WTC11 (cell line): ENCODE measurements at regions not wholly inside any gene's neighbourhood (a gene's known extent, or its start where the extent isn't known, plus 50 kb on each side); places are given as distances from the start of the nearest gene placed in this dataset.

Source experiments
- E2F1 ChIP-seq: sonication (generic); formaldehyde crosslinking; IDR thresholded peaks from 2 replicates; pipeline ENCODE4 v1.8.0; 2022; ENCODE audit warnings: mild to moderate bottlenecking, missing genetic modification reagents
- ESRRA ChIP-seq: sonication (generic); formaldehyde crosslinking; IDR thresholded peaks from 2 replicates; pipeline ENCODE4 v1.8.1; 2022; ENCODE audit warnings: mild to moderate bottlenecking, missing genetic modification reagents, borderline replicate concordance
- ETV6 ChIP-seq: sonication (generic); formaldehyde crosslinking; IDR thresholded peaks from 2 replicates; pipeline ENCODE4 v1.8.1; 2022; ENCODE audit warnings: mild to moderate bottlenecking, missing genetic modification reagents
- FOXP1 ChIP-seq: sonication (generic); formaldehyde crosslinking; IDR thresholded peaks from 2 replicates; pipeline ENCODE4 v1.8.0; 2022; ENCODE audit warnings: missing genetic modification reagents, mild to moderate bottlenecking, moderate library complexity, borderline replicate concordance
- GRHL2 ChIP-seq: fragments of 250-450 bp; sonication (Bioruptor Pico); IDR thresholded peaks from 2 replicates; pipeline ENCODE4 v1.8.0; 2022; ENCODE audit warnings: mild to moderate bottlenecking, moderate library complexity; ENCODE audit not compliant: insufficient replicate concordance, severe bottlenecking
- JUN ChIP-seq: sonication (generic); formaldehyde crosslinking; IDR thresholded peaks from 2 replicates; pipeline ENCODE4 v1.8.0; 2023; ENCODE audit warnings: mild to moderate bottlenecking, missing genetic modification reagents
- MXD4 ChIP-seq: fragments of 250-450 bp; sonication (Bioruptor Pico); IDR thresholded peaks from 2 replicates; pipeline ENCODE4 v1.8.0; 2021; ENCODE audit warnings: mild to moderate bottlenecking, moderate library complexity, borderline replicate concordance
- NR2C2 ChIP-seq: sonication (generic); formaldehyde crosslinking; IDR thresholded peaks from 2 replicates; pipeline ENCODE4 v1.8.0; 2022; ENCODE audit warnings: mild to moderate bottlenecking, missing genetic modification reagents
- NR3C1 ChIP-seq: sonication (generic); formaldehyde crosslinking; conservative IDR thresholded peaks from 2 replicates; pipeline ENCODE4 v1.8.1; 2023; ENCODE audit warnings: low read depth, mild to moderate bottlenecking, missing genetic modification reagents
- USF2 ChIP-seq: sonication (generic); formaldehyde crosslinking; IDR thresholded peaks from 2 replicates; pipeline ENCODE4 v1.8.1; 2023; ENCODE audit warnings: mild to moderate bottlenecking, missing genetic modification reagents, moderate library complexity
- TF ChIP-seq, protein P1 (sequence below): fragments of 200-600 bp; IDR thresholded peaks from 2 replicates; pipeline ENCODE4 v1.8.0; 2022; ENCODE audit warnings: antibody characterized with exemption
- TF ChIP-seq, protein P2 (sequence below): sonication (generic); formaldehyde crosslinking; IDR thresholded peaks from 2 replicates; pipeline ENCODE4 v1.8.1; 2023; ENCODE audit warnings: mild to moderate bottlenecking, missing genetic modification reagents
- TF ChIP-seq, protein P3 (sequence below): sonication (generic); formaldehyde crosslinking; IDR thresholded peaks from 2 replicates; pipeline ENCODE4 v1.8.0; 2023; ENCODE audit warnings: missing genetic modification reagents

- TF ChIP-seq, protein P1, sequence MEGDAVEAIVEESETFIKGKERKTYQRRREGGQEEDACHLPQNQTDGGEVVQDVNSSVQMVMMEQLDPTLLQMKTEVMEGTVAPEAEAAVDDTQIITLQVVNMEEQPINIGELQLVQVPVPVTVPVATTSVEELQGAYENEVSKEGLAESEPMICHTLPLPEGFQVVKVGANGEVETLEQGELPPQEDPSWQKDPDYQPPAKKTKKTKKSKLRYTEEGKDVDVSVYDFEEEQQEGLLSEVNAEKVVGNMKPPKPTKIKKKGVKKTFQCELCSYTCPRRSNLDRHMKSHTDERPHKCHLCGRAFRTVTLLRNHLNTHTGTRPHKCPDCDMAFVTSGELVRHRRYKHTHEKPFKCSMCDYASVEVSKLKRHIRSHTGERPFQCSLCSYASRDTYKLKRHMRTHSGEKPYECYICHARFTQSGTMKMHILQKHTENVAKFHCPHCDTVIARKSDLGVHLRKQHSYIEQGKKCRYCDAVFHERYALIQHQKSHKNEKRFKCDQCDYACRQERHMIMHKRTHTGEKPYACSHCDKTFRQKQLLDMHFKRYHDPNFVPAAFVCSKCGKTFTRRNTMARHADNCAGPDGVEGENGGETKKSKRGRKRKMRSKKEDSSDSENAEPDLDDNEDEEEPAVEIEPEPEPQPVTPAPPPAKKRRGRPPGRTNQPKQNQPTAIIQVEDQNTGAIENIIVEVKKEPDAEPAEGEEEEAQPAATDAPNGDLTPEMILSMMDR = no peak
- TF ChIP-seq, protein P2, sequence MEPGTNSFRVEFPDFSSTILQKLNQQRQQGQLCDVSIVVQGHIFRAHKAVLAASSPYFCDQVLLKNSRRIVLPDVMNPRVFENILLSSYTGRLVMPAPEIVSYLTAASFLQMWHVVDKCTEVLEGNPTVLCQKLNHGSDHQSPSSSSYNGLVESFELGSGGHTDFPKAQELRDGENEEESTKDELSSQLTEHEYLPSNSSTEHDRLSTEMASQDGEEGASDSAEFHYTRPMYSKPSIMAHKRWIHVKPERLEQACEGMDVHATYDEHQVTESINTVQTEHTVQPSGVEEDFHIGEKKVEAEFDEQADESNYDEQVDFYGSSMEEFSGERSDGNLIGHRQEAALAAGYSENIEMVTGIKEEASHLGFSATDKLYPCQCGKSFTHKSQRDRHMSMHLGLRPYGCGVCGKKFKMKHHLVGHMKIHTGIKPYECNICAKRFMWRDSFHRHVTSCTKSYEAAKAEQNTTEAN (CRISPR knock-in tag) = no peak
- TF ChIP-seq ETV6 (CRISPR knock-in tag) = no peak
- no peak for TF ChIP-seq FOXP1 (CRISPR knock-in tag)
- TF ChIP-seq USF2 = no peak
- TF ChIP-seq NR3C1 (CRISPR knock-in tag) = no peak
- no peak for TF ChIP-seq JUN (CRISPR knock-in tag)
- TF ChIP-seq E2F1 (CRISPR knock-in tag) = no peak
- TF ChIP-seq GRHL2 (CRISPR knock-in tag) = no peak
- no peak for TF ChIP-seq NR2C2
- TF ChIP-seq MXD4 = no peak
- TF ChIP-seq, protein P3, sequence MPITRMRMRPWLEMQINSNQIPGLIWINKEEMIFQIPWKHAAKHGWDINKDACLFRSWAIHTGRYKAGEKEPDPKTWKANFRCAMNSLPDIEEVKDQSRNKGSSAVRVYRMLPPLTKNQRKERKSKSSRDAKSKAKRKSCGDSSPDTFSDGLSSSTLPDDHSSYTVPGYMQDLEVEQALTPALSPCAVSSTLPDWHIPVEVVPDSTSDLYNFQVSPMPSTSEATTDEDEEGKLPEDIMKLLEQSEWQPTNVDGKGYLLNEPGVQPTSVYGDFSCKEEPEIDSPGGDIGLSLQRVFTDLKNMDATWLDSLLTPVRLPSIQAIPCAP (CRISPR knock-in tag) = no peak
- no peak for TF ChIP-seq ESRRA (CRISPR knock-in tag)
Observed at GRCh38 chr2:4675295-4675694, 971.9 kb downstream of the DCDC2C start.
